HL-60/S4 treated with phorbol 12-myristate 13-acetate at 8.2 ng/mL for 4 days and 3 days (cell line): ENCODE measurements at regions not wholly inside any gene's neighbourhood (a gene's known extent, or its start where the extent isn't known, plus 50 kb on each side); places are given as distances from the start of the nearest gene placed in this dataset.
"Not testable (repeated sequence)": the region's sequence is repeated elsewhere in the genome, so short reads cannot be mapped to it uniquely, and the experiment has no call there.

Source experiments
- in situ Hi-C: fragments of 300-500 bp; cut with MboI; formaldehyde crosslinking; loops from 2 replicates; pipeline ENCODE4 v1.15.0; 2022; ENCODE audit warnings: low sequenced_read_pairs

- in situ Hi-C loops: no loop called here
Observed at GRCh38 chr22:33971561-33971961, 51.3 kb upstream of the LARGE1 start.

- in situ Hi-C loops: no loop called here
Observed at GRCh38 chr22:33975841-33976240, 55.6 kb upstream of the LARGE1 start.

- in situ Hi-C loops: no loop called here
Observed at GRCh38 chr22:33983558-33983957, 63.3 kb upstream of the LARGE1 start.

- in situ Hi-C loops: no loop called here
Observed at GRCh38 chr22:33984211-33984610, 63.9 kb upstream of the LARGE1 start.

- in situ Hi-C loops: no loop called here
Observed at GRCh38 chr22:33984656-33985285, 64.5 kb upstream of the LARGE1 start.

- in situ Hi-C loops: no loop called here
Observed at GRCh38 chr22:33985506-33985905, 65.2 kb upstream of the LARGE1 start.

- in situ Hi-C loops: no loop called here
Observed at GRCh38 chr22:33986167-33986771, 66.0 kb upstream of the LARGE1 start.

- in situ Hi-C loops: no loop called here
Observed at GRCh38 chr22:33986954-33987353, 66.7 kb upstream of the LARGE1 start.

GRCh38 chr22:33989263-33989662 is 69.0 kb upstream of the LARGE1 start:
- in situ Hi-C loops: not testable (repeated sequence)

- in situ Hi-C loops: no loop called here
Observed at GRCh38 chr22:33991620-33992019, 71.3 kb upstream of the LARGE1 start.

GRCh38 chr22:33996824-33997223 is 76.5 kb upstream of the LARGE1 start:
- in situ Hi-C loops: no loop called here

GRCh38 chr22:34000879-34001526 is 80.7 kb upstream of the LARGE1 start:
- in situ Hi-C loops: no loop called here

- in situ Hi-C loops: no loop called here
Observed at GRCh38 chr22:34001701-34002466, 81.6 kb upstream of the LARGE1 start.

GRCh38 chr22:34004058-34004457 is 83.8 kb upstream of the LARGE1 start:
- in situ Hi-C loops: no loop called here

- in situ Hi-C loops: no loop called here
Observed at GRCh38 chr22:34010259-34010658, 90.0 kb upstream of the LARGE1 start.

GRCh38 chr22:34015642-34016041 is 95.4 kb upstream of the LARGE1 start:
- in situ Hi-C loops: no loop called here

GRCh38 chr22:34017205-34017604 is 96.9 kb upstream of the LARGE1 start:
- in situ Hi-C loops: no loop called here

GRCh38 chr22:34019190-34019845 is 99.0 kb upstream of the LARGE1 start:
- in situ Hi-C loops: no loop called here

- in situ Hi-C loops: no loop called here
Observed at GRCh38 chr22:34035209-34035608, 114.9 kb upstream of the LARGE1 start.

- in situ Hi-C loops: no loop called here
Observed at GRCh38 chr22:34036931-34037330, 116.7 kb upstream of the LARGE1 start.
